Left kidney (tissue), 1 donor: ENCODE measurements at regions not wholly inside any gene's neighbourhood (a gene's known extent, or its start where the extent isn't known, plus 50 kb on each side); places are given as distances from the start of the nearest gene placed in this dataset.
"Not testable (repeated sequence)": the region's sequence is repeated elsewhere in the genome, so short reads cannot be mapped to it uniquely, and the experiment has no call there.

Experiments used
- DNase-seq: peaks from one replicate; pipeline ENCODE4 v3.0.0-alpha.2; 2013

GRCh38 chr16:66206363-66206762 lies 160.1 kb upstream of the CDH5 start:
- no peak for DNase-seq

DNA sequence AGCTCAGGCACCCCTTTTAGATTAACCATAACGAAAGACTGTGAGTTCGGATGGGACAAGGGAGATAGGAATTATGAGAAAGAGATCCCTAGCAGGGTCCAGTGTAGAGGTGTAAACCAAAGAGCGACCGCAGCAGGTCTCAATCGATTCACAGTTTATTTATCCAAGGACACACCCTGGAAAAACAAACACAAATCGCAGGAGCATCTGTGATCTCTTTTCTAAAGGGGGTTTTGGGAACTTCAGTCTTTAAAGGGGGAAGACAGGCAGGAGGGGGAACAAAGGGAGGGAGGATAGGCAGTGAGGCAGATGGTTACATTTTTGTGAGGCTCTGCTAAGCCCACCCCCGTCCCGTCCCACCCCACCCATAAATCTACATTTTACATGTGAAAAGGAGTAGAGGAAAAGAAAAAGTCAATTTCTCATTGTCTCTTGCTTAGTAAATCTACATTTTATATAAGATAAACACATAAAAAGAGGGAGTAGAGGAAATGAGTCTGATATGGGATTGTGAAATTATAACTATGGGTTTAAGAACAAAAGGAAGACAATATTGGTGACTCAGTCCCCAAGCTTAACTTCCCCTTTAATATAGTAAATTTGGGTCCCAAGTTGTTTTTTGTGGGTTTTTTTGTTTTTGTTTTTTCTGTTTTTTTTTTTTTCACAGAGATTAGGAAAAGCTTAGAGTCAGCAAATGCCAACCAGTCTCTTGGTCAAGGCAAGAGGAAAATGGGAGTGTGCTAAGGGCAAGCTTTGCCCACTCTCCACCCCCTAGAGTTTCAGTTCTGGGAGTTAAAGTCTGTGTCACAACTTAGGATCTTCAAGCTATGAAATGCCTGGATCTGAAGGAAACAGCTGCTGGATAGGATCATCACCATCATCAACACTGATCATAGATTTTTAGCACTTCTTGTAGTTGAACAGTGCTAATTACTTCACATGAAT lies 160.9 kb upstream of the CDH5 start:
- no peak for DNase-seq

GRCh38 chr16:66204756-66205155 lies 161.7 kb upstream of the CDH5 start:
- no peak for DNase-seq

DNA sequence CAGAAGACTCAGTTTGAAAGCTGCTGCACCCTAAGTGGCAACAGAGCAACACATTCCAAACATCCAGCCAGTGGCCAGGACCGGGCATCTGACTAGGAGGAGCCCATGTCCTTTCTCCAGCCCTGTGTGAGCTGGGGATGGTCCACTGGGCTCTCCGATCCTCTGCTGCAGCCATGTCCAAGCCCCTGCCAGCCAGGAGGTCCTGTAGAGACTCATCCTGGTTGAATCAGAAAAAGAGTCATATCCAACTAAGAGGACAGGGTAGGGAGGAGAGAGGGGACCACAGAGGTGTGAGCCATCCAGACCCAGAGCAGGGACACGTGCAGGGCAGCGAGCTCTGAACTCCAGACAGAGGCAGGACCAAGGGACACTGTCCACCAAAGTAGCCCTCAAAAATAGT lies 163.0 kb upstream of the CDH5 start:
- no peak for DNase-seq

DNA sequence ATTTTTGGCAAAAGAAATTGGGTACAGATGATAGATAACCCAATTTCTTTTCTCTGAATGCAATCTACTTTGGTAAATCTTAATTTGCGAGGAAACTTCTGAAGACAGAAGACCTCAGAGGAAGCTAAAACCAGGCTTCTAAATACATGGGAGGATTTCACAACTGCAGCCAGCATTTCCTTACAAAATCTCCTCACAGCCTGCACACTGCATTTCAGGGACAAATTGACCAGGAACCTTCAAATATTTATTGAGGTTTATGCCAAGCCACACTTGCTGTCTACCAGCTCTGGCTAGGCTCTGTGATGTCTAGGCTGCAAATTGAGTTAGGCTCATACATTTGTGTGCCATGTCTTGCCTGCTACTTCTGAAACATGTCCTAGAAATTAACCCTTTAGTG lies 167.3 kb upstream of the CDH5 start:
- no peak for DNase-seq

GRCh38 chr16:66198641-66199040 lies 167.8 kb upstream of the CDH5 start:
- no peak for DNase-seq

DNA sequence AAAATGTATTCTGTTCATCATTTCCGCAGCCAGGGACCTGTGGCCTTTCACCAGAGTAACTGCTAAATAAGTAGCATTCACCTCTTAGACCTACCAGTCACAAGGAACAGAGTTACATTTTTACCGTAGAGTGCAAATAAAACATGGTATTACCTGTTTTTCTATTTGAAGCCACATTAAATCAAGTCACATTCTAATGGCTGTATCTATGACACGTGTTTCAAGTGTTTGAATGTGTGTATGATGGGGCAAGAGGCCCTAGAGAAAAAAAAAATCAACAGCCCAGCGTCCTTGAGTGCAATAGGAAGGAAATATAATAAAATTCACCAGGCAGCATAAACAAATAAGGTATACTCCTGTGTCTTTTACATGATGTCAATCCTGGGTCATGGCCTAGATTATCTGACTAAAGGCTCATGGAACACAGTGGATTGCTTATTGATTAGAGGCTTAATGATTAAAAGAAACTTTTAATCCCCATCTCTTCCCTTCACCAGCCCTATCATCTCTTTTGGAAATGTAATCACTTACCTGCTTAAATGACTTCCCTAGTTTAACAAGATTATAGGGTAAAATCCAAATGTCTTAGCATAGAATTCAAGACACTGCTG lies 168.7 kb upstream of the CDH5 start:
- DNase-seq, result no peak

GRCh38 chr16:66196770-66197169 lies 169.7 kb upstream of the CDH5 start:
- no peak for DNase-seq

DNA sequence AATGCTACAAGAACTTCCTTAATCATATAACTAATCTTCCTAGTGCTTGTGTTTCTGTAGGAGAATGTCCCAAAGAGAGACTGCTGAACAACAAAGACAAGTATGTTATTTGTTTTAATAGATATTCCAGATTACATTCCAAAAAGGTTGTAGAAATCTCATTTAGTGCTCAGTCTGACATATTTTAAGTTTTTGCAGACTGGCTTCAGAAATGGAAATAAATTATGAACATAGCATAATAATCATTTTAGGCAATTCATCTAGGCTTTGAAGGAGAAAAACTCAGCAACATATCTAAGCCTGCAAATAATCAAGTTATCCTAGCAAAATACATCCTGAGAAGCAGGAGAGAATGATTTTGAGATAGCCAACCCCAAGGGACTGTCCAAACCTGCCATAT lies 171.6 kb upstream of the CDH5 start:
- DNase-seq, result no peak

GRCh38 chr16:66193543-66194229 lies 172.8 kb upstream of the CDH5 start:
- no peak for DNase-seq

DNA sequence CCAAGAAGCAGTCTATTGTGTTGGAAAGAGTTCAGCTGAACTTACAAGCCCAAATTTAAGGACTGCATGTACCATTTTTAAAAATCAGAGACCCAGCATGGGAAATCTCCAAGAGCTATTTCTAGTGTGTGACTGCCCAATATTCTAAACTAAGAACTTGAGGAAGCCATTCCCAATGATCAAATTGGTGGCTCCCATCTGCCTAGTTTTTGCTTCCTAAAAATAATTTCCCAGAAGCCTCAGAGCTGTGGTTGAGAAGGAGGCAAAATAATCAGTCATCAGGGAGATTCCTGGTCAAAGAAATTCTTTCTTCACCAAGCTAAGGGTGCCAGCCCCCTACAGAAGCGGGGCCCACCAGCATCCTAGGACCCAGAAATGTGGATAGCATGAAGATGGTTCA lies 176.1 kb upstream of the CDH5 start:
- DNase-seq, result no peak

DNA sequence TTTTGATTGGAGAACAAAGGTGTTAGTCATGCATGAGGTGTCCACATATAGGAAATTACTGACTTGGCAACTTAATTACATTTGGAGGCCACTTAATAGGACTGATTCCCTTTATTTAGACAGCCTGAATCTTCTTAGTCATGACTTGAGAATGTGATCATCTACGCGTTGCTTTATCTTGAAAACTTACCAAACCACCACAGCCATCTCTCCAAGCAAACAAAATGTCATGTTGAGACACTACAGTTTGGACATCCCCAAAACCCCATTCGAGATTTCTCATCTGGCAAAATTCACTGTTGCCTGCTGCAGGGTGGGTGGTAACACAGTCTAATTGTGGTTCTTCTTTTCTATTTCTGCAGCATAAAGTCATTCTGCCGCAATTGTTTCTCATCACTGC lies 176.5 kb upstream of the CDH5 start:
- DNase-seq, result no peak

- DNase-seq, result peak; percentile 34
Observed at GRCh38 chr16:66188917-66189725, 177.4 kb upstream of the CDH5 start.

DNA sequence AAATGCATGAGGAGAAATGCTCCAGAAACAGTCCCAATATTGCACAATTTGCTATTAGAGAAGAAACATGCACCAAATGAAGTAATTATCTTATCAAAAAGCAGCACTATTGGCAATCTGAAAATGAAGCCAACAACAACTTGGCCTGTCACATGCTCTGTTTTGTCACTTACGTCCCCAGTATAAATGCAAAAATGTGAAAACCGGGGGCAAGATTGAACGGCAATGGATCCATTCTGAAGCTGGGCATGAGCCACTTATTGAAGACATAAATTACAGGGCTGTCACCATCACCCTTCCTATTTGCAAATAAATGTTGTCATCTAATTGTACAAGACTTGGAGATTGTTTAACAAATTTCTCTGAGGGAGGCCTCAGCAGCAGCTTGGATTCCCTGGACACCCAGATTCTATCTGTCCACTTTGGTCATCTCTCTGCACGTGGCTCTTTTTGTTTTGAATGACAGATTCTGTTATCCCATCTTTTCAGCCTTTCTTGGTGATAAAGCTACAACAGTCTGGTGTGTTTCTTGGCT lies 180.2 kb upstream of the CDH5 start:
- DNase-seq, result no peak

- DNase-seq, result no peak
Observed at GRCh38 chr16:66182592-66182991, 183.9 kb upstream of the CDH5 start.

DNA sequence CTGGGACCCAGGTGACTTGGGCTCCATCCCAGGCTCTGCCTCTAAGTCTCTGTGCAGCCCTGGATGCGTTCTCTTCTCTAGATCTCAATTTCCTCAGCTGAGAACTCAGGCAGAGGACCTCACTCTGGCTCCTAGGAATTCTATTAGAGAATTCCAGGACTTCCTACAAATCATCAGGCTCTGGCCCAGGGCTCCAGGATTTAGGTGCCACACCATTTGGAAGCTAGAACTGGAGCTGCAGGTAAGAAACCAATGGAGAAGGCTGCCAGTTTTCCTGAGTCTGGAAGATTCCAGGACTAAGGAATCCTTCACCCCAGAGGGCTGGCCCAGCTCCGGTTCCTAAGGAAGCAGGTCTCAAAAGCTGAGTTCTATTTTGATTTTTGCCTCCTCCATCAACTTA lies 189.8 kb upstream of the CDH5 start:
- DNase-seq, result no peak

DNA sequence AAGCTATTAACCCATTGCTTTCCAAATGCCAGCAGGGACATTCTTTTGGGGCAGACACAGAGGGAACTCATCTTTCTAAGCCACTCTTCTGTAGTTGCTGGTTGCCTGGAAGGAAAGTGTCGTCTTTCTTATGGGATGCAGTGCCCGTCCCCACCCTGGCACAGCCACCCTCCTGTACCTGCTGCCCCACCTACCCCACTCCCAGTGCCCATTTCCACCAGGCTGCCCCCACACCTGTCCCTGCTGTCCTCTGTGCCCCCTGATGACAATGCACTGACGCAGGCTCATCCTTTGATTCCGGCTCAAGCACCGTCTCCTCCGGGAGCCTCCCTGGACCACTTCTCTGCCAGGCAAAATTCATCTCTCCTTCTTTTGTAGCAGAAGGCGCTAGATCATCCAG lies 190.4 kb upstream of the CDH5 start:
- no peak for DNase-seq

- DNase-seq, result no peak
Observed at GRCh38 chr16:66175636-66176035, 190.9 kb upstream of the CDH5 start.

DNA sequence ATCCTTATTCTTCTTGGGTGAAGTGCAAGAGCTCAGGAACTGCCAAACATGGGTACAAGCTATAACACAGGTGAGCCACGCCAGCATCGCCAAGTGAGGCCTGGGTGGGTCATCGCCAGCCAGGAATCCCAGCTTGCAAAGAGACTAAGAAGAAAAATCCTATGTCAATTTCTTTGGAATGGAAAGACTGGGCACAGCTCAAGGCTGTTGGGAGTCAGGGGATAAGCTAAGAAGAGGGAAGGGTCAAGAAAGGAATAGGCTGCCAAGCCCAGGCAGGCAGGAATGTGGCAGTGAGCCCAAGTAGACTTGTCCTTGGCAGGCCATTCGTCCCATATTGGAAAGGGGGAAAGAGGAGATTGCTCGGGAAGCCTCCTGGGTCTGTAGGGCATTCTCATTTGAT lies 191.4 kb upstream of the CDH5 start:
- DNase-seq, result no peak

GRCh38 chr16:66173796-66174195 lies 192.7 kb upstream of the CDH5 start:
- DNase-seq, result not testable (repeated sequence)

DNA sequence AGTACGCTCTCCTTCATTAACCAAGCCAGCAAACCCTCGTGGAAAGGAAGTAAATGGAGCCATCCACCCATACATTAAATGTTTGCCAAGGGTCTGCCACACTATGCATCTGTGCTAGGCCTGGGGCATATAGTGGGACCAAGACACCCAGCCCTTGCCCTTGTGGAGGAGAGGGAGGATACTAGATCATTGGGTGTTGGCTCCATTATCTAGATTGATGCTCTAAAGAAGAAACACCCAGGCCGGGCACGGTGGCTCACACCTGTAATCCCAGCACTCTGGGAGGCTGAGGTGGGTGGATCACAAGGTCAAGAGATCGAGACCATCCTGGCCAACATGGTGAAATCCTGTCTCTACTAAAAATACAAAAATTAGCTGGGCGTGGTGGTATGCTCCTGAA lies 193.3 kb upstream of the CDH5 start:
- DNase-seq, result not testable (repeated sequence)

- no peak for DNase-seq
Observed at GRCh38 chr16:66172463-66172862, 194.0 kb upstream of the CDH5 start.
